GM23338 (cell line): ENCODE measurements at regions not wholly inside any gene's neighbourhood (a gene's known extent, or its start where the extent isn't known, plus 50 kb on each side); places are given as distances from the start of the nearest gene placed in this dataset.
A peak's percentile ranks its signal among the peaks of the same experiment; 100 is the strongest.

ENCODE experiments used
- ATAC-seq: fragments of 200-7000 bp; cut with Tn5 transposase; 3 replicates; pipeline ENCODE4 v1.9.1; 2020
- DNase-seq: peaks from one replicate; pipeline ENCODE4 v3.0.0-alpha.2; 2015; ENCODE audit warnings: low spot score
- H2AFZ ChIP-seq: fragments of 200-600 bp; sonication (generic); 2 replicates; pipeline ENCODE4 v1.8.0; 2016; ENCODE audit warnings: antibody characterized with exemption, mild to moderate bottlenecking, moderate library complexity
- H3F3A ChIP-seq: fragments of 200-600 bp; sonication (generic); replicated peaks from 2 replicates; pipeline ENCODE4 v1.8.0; 2017; ENCODE audit warnings: antibody characterized with exemption, mixed run types, low read depth
- H3K27ac ChIP-seq: fragments of 200-600 bp; sonication (generic); 2 replicates; pipeline ENCODE4 v1.6.1; 2016; ENCODE audit warnings: low read depth
- H3K27me3 ChIP-seq: fragments of 200-600 bp; sonication (generic); 2 replicates; pipeline ENCODE4 v1.8.0; 2016; ENCODE audit warnings: mild to moderate bottlenecking, mixed run types, moderate library complexity; ENCODE audit not compliant: insufficient read depth
- H3K36me3 ChIP-seq: fragments of 200-600 bp; sonication (generic); 2 replicates; pipeline ENCODE4 v1.8.0; 2016; ENCODE audit warnings: mild to moderate bottlenecking; ENCODE audit not compliant: insufficient read depth
- H3K4me1 ChIP-seq: fragments of 200-600 bp; sonication (generic); 2 replicates; pipeline ENCODE4 v1.8.0; 2016; ENCODE audit warnings: mild to moderate bottlenecking, moderate library complexity; ENCODE audit not compliant: insufficient read depth
- H3K4me2 ChIP-seq: fragments of 200-600 bp; sonication (generic); 2 replicates; pipeline ENCODE4 v1.7.1; 2017; ENCODE audit warnings: mixed run types
- H3K4me3 ChIP-seq: fragments of 200-600 bp; sonication (generic); 2 replicates; pipeline ENCODE4 v1.6.1; 2016; ENCODE audit warnings: mixed run types
- H3K79me2 ChIP-seq: fragments of 200-600 bp; sonication (generic); replicated peaks from 2 replicates; pipeline ENCODE4 v1.8.0; 2017; ENCODE audit warnings: mild to moderate bottlenecking; ENCODE audit not compliant: insufficient read depth
- H3K9me2 ChIP-seq: fragments of 200-600 bp; sonication (generic); 2 replicates; pipeline ENCODE4 v1.8.0; 2017; ENCODE audit not compliant: insufficient read depth
- H4K20me1 ChIP-seq: fragments of 200-600 bp; sonication (generic); replicated peaks from 2 replicates; pipeline ENCODE4 v1.8.0; 2017; ENCODE audit warnings: mild to moderate bottlenecking; ENCODE audit not compliant: insufficient read depth
- H3K27ac Mint-ChIP-seq: 2 replicates; pipeline ENCODE4 v1.8.0; 2020; ENCODE audit warnings: inconsistent platforms, mild to moderate bottlenecking, moderate library complexity, mixed read lengths
- H3K27me3 Mint-ChIP-seq: 3 replicates; pipeline ENCODE4 v1.8.0; 2022; ENCODE audit warnings: low read depth, mild to moderate bottlenecking, moderate library complexity, mixed read lengths, inconsistent platforms; ENCODE audit not compliant: insufficient read depth, poor library complexity
- H3K36me3 Mint-ChIP-seq: 3 replicates; pipeline ENCODE4 v1.8.0; 2021; ENCODE audit warnings: low read depth, mild to moderate bottlenecking, inconsistent platforms, moderate library complexity, mixed read lengths
- H3K4me1 Mint-ChIP-seq: 3 replicates; pipeline ENCODE4 v1.8.0; 2020; ENCODE audit warnings: mild to moderate bottlenecking, inconsistent platforms, mixed read lengths
- H3K4me3 Mint-ChIP-seq: 3 replicates; pipeline ENCODE4 v1.8.0; 2021; ENCODE audit warnings: moderate library complexity, mild to moderate bottlenecking, inconsistent platforms, mixed read lengths
- H3K9me3 Mint-ChIP-seq: 3 replicates; pipeline ENCODE4 v1.8.0; 2020; ENCODE audit warnings: moderate library complexity, mild to moderate bottlenecking, inconsistent platforms, mixed read lengths
- CREB1 ChIP-seq: fragments of 250-450 bp; sonication (Bioruptor Pico); IDR thresholded peaks from 2 replicates; pipeline ENCODE4 v1.5.0; 2020; ENCODE audit warnings: low read depth, mild to moderate bottlenecking, moderate library complexity
- EZH2 ChIP-seq: fragments of 200-600 bp; sonication (generic); IDR thresholded peaks from one replicate; pipeline ENCODE4 v1.8.0; 2017; ENCODE audit warnings: antibody characterized with exemption, mild to moderate bottlenecking, low read depth; ENCODE audit not compliant: unreplicated experiment
- EZH2phosphoT487 ChIP-seq: fragments of 200-600 bp; sonication (generic); IDR thresholded peaks from one replicate; pipeline ENCODE4 v1.8.1; 2018; ENCODE audit warnings: antibody characterized with exemption; ENCODE audit not compliant: unreplicated experiment
- JUNB ChIP-seq: IDR thresholded peaks from one replicate; pipeline ENCODE4 v1.6.1; 2016; ENCODE audit warnings: antibody characterized with exemption; ENCODE audit not compliant: unreplicated experiment
- NANOG ChIP-seq: IDR thresholded peaks from 2 replicates; pipeline ENCODE4 v1.6.1; 2016; ENCODE audit warnings: antibody characterized with exemption, borderline replicate concordance
- POLR2AphosphoS5 ChIP-seq: IDR thresholded peaks from 2 replicates; pipeline ENCODE4 v1.6.1; 2016; ENCODE audit warnings: antibody characterized with exemption, low read depth
- STAT1 ChIP-seq: IDR thresholded peaks from one replicate; pipeline ENCODE4 v1.6.1; 2016; ENCODE audit warnings: antibody characterized with exemption; ENCODE audit not compliant: unreplicated experiment
- ZNF114 ChIP-seq: fragments of 250-450 bp; sonication (Bioruptor Pico); IDR thresholded peaks from 2 replicates; pipeline ENCODE4 v1.5.0; 2020; ENCODE audit warnings: mild to moderate bottlenecking, moderate library complexity
- ZNF331 ChIP-seq: fragments of 250-450 bp; sonication (Bioruptor Pico); IDR thresholded peaks from 2 replicates; pipeline ENCODE4 v1.5.0; 2020; ENCODE audit warnings: low read depth, mild to moderate bottlenecking, moderate library complexity
- TF ChIP-seq, protein P1 (sequence below): fragments of 250-450 bp; sonication (Bioruptor Pico); IDR thresholded peaks from 2 replicates; pipeline ENCODE4 v1.5.0; 2020; ENCODE audit warnings: mild to moderate bottlenecking, moderate library complexity
- TF ChIP-seq, protein P2 (sequence below): IDR thresholded peaks from one replicate; pipeline ENCODE4 v1.6.1; 2018; ENCODE audit warnings: antibody characterized with exemption; ENCODE audit not compliant: unreplicated experiment
- TF ChIP-seq, protein P3 (sequence below): IDR thresholded peaks from 2 replicates; pipeline ENCODE4 v1.6.1; 2016; ENCODE audit warnings: antibody characterized with exemption
- TF ChIP-seq, protein P4 (sequence below), 2 experiments: fragments of 200-600 bp in 1 of 2; sonication (generic) in 1 of 2; conservative IDR thresholded peaks; 2 replicates each; pipeline versions ENCODE4 v1.5.1 to v1.6.1; 2016 to 2017; ENCODE audit warnings: antibody characterized with exemption in 2 of 2, low read depth in 2 of 2, mild to moderate bottlenecking in 2 of 2, moderate library complexity in 1 of 2

DNA sequence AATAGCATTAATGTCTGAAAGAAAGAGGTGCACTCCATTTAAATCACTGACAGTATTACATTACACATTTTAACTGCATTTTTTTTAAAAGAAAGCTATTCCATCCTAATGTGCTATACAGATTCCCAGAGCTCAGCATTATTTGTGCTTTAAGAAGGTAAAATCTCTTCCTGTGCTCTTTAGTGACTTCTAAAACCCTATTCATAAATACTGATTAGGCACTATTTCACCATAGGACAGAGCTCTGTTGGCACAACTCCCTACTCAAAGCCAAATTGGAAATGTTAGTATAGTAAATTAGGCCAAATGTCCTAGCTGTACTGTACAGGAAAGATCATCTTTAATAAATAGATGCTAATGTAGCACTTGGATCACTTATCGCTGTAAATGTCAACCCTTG, 262.5 kb downstream of the TUSC1 start:
- Histone ChIP-seq H3K27ac (no peak overlapping the region), H4K20me1 (no peaks in the 10 kb centered on the region), H3K4me2 (peak overlapping the region; percentile 34), H3K27me3 (no peaks in the 10 kb centered on the region), H3K36me3 (no peaks in the 10 kb centered on the region), H3K4me1 (peaks cover 25% of the 10 kb centered on the region), H3K9me2 (no peaks in the 10 kb centered on the region), H2AFZ (no peak overlapping the region), H3F3A (no peaks in the 10 kb centered on the region), H3K4me3 (0 out of 2 replicates have a peak overlapping the region, but pooled peaks have one; percentile 19), H3K79me2 (no peaks in the 10 kb centered on the region)
- no peak overlapping the region for H3K4me3 Mint-ChIP-seq
- H3K4me1 Mint-ChIP-seq = peaks cover 24% of the 10 kb centered on the region
- no peak overlapping the region for H3K27ac Mint-ChIP-seq
- no peaks in the 10 kb centered on the region for H3K36me3 Mint-ChIP-seq
- no peaks in the 10 kb centered on the region; the same call in 2 of the 3 replicates for H3K9me3 Mint-ChIP-seq
- ATAC-seq (no peak), DNase-seq (no peak)
- TF ChIP-seq, protein P1, sequence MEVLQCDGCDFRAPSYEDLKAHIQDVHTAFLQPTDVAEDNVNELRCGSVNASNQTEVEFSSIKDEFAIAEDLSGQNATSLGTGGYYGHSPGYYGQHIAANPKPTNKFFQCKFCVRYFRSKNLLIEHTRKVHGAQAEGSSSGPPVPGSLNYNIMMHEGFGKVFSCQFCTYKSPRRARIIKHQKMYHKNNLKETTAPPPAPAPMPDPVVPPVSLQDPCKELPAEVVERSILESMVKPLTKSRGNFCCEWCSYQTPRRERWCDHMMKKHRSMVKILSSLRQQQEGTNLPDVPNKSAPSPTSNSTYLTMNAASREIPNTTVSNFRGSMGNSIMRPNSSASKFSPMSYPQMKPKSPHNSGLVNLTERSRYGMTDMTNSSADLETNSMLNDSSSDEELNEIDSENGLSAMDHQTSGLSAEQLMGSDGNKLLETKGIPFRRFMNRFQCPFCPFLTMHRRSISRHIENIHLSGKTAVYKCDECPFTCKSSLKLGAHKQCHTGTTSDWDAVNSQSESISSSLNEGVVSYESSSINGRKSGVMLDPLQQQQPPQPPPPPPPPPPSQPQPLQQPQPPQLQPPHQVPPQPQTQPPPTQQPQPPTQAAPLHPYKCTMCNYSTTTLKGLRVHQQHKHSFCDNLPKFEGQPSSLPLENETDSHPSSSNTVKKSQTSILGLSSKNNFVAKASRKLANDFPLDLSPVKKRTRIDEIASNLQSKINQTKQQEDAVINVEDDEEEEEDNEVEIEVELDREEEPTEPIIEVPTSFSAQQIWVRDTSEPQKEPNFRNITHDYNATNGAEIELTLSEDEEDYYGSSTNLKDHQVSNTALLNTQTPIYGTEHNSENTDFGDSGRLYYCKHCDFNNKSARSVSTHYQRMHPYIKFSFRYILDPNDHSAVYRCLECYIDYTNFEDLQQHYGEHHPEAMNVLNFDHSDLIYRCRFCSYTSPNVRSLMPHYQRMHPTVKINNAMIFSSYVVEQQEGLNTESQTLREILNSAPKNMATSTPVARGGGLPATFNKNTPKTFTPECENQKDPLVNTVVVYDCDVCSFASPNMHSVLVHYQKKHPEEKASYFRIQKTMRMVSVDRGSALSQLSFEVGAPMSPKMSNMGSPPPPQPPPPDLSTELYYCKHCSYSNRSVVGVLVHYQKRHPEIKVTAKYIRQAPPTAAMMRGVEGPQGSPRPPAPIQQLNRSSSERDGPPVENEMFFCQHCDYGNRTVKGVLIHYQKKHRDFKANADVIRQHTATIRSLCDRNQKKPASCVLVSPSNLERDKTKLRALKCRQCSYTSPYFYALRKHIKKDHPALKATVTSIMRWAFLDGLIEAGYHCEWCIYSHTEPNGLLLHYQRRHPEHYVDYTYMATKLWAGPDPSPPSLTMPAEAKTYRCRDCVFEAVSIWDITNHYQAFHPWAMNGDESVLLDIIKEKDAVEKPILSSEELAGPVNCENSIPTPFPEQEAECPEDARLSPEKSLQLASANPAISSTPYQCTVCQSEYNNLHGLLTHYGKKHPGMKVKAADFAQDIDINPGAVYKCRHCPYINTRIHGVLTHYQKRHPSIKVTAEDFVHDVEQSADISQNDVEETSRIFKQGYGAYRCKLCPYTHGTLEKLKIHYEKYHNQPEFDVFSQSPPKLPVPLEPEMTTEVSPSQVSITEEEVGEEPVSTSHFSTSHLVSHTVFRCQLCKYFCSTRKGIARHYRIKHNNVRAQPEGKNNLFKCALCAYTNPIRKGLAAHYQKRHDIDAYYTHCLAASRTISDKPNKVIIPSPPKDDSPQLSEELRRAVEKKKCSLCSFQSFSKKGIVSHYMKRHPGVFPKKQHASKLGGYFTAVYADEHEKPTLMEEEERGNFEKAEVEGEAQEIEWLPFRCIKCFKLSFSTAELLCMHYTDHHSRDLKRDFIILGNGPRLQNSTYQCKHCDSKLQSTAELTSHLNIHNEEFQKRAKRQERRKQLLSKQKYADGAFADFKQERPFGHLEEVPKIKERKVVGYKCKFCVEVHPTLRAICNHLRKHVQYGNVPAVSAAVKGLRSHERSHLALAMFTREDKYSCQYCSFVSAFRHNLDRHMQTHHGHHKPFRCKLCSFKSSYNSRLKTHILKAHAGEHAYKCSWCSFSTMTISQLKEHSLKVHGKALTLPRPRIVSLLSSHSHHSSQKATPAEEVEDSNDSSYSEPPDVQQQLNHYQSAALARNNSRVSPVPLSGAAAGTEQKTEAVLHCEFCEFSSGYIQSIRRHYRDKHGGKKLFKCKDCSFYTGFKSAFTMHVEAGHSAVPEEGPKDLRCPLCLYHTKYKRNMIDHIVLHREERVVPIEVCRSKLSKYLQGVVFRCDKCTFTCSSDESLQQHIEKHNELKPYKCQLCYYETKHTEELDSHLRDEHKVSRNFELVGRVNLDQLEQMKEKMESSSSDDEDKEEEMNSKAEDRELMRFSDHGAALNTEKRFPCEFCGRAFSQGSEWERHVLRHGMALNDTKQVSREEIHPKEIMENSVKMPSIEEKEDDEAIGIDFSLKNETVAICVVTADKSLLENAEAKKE (CRISPR knock-in tag) = no peak
- TF ChIP-seq ZNF114 (CRISPR knock-in tag) (no peak), EZH2 (no peak), ZNF331 (CRISPR knock-in tag) (no peak), JUNB (no peak), NANOG (no peak), EZH2phosphoT487 (no peak), STAT1 (no peak), CREB1 (CRISPR knock-in tag) (no peak), POLR2AphosphoS5 (no peak)
- TF ChIP-seq, protein P2, sequence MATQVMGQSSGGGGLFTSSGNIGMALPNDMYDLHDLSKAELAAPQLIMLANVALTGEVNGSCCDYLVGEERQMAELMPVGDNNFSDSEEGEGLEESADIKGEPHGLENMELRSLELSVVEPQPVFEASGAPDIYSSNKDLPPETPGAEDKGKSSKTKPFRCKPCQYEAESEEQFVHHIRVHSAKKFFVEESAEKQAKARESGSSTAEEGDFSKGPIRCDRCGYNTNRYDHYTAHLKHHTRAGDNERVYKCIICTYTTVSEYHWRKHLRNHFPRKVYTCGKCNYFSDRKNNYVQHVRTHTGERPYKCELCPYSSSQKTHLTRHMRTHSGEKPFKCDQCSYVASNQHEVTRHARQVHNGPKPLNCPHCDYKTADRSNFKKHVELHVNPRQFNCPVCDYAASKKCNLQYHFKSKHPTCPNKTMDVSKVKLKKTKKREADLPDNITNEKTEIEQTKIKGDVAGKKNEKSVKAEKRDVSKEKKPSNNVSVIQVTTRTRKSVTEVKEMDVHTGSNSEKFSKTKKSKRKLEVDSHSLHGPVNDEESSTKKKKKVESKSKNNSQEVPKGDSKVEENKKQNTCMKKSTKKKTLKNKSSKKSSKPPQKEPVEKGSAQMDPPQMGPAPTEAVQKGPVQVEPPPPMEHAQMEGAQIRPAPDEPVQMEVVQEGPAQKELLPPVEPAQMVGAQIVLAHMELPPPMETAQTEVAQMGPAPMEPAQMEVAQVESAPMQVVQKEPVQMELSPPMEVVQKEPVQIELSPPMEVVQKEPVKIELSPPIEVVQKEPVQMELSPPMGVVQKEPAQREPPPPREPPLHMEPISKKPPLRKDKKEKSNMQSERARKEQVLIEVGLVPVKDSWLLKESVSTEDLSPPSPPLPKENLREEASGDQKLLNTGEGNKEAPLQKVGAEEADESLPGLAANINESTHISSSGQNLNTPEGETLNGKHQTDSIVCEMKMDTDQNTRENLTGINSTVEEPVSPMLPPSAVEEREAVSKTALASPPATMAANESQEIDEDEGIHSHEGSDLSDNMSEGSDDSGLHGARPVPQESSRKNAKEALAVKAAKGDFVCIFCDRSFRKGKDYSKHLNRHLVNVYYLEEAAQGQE = no peak
- TF ChIP-seq, protein P3, sequence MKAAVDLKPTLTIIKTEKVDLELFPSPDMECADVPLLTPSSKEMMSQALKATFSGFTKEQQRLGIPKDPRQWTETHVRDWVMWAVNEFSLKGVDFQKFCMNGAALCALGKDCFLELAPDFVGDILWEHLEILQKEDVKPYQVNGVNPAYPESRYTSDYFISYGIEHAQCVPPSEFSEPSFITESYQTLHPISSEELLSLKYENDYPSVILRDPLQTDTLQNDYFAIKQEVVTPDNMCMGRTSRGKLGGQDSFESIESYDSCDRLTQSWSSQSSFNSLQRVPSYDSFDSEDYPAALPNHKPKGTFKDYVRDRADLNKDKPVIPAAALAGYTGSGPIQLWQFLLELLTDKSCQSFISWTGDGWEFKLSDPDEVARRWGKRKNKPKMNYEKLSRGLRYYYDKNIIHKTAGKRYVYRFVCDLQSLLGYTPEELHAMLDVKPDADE = no peak
- TF ChIP-seq, protein P4, sequence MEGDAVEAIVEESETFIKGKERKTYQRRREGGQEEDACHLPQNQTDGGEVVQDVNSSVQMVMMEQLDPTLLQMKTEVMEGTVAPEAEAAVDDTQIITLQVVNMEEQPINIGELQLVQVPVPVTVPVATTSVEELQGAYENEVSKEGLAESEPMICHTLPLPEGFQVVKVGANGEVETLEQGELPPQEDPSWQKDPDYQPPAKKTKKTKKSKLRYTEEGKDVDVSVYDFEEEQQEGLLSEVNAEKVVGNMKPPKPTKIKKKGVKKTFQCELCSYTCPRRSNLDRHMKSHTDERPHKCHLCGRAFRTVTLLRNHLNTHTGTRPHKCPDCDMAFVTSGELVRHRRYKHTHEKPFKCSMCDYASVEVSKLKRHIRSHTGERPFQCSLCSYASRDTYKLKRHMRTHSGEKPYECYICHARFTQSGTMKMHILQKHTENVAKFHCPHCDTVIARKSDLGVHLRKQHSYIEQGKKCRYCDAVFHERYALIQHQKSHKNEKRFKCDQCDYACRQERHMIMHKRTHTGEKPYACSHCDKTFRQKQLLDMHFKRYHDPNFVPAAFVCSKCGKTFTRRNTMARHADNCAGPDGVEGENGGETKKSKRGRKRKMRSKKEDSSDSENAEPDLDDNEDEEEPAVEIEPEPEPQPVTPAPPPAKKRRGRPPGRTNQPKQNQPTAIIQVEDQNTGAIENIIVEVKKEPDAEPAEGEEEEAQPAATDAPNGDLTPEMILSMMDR (conservative IDR thresholded peaks at IDR 0.05; ENCODE audit: low read depth in 2 of 2) = no peak
- H3K27me3 Mint-ChIP-seq = no peaks in the 10 kb centered on the region
